GM03348 (cell line): ENCODE measurements at regions not wholly inside any gene's neighbourhood (a gene's known extent, or its start where the extent isn't known, plus 50 kb on each side); places are given as distances from the start of the nearest gene placed in this dataset.

Experiments
- DNase-seq: peaks from one replicate; pipeline ENCODE4 v3.0.0; 2012; ENCODE audit warnings: low spot score

GRCh38 chr1:203926025-203926540 is 64.7 kb downstream of the SNRPE start:
- peak; percentile 21 for DNase-seq

GRCh38 chr1:203929741-203930309 is 68.4 kb downstream of the SNRPE start:
- no peak for DNase-seq

GRCh38 chr1:203930342-203930741 is 68.9 kb downstream of the SNRPE start:
- no peak for DNase-seq

DNA sequence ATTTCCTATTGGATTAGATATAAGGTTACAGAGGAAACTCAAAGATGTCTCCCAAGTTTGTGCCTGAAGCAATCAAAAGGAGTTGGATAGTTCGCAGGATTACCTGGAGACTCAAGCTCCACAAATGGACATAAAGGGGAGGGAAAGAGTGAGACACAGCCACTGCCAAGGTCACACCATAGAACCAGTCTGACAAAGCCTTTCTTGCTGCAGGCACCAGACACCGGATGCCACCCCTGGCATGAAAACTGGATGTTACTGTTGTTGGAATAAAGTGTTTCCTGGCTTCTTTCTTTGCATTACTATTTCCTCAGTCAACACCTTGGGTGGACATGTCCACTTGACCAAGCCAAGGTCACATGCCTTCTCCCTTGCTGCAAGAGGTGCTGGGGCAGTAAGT is 70.6 kb downstream of the SNRPE start:
- no peak for DNase-seq

GRCh38 chr1:203932556-203932955 is 71.2 kb downstream of the SNRPE start:
- no peak for DNase-seq

DNA sequence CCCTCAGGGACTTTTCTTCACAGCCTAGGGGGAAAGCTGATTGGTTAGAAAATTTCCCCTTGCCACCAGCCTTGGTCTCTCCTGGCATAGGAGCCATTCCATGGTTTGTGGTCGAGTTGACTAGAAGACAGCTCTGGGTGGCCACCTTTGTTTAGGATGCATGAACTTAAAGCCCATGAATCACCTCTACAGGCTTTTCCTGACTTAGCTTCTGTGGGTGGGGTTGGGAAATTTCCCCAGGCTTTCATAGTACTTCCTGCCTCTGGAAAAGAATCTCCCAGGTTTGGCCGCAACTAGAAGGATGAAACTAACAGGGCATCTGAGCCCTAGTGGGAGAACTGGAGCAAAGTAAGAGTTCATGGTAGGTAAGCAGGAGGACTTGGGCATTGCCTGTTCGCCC is 72.6 kb downstream of the SNRPE start:
- DNase-seq = no peak

DNA sequence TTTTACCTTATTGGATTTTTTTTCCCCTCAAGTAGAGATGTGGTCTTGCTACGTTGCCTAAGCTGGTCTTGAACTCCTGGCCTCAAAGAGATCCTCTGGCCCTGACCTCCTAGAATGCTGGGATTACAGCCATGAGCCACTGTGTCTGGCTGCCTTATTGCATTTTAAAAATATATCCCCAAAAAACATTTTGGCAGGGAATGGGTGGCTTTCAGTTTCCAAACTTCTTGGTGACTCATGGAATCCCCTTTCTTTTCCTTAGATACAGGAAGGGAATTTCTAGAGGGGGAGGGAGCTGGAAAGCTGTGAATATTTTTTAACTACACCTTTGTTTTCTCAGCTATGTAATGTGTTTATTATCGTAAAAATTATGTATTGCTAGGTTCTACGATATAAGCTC is 73.3 kb downstream of the SNRPE start:
- DNase-seq = no peak

DNA sequence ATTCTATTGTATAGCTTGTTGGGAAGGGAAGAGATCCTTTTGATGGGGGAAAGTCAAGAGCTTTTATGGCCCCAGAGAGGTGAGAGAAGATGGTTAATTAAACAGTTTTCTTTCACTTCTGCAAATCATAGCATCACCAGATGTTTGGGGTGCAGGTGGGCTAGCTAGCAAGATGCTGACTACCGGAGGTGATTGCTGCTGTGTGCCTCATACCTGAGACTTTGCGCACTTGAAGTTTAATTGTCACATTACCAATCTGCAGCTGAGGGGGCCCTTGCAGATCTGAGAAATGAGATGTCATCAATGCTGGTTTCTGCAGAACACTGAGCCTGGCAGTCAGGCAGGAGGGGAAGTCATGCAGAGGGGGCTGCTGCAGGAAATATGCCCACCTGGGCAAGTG is 73.9 kb downstream of the SNRPE start:
- no peak for DNase-seq

DNA sequence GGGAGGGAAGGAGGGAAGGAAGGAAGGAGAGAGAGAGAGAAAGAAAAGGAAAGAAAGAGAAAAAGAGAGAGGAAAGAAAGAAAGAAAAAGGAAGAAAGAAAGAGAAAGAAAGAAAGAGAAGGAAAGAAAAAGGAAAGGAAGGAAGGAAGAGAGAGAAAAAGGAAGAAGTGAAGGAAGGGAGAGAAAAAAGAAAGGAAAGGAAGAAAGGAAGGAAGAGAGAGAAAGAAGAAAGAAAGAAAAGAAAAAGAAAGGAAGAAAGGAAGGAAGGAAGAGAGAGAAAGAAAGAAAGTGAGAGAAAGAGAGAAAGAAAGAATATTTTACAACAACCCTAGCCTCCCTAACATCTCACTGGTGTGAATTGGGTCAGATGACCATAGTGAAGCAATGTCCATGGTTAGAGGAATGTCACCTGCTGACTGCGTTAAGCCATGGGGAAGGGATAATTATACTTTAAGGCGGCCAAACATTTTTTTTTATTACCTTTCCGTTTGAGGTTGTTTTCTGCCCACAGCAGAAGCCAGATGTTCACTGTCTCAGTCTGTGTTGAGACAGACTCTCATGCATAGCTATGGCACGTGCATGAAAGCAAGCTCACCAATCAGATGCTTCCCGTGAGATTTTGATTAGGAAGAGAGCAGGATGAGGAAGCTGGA is 76.4 kb downstream of the SNRPE start:
- no peak for DNase-seq

GRCh38 chr1:203944651-203945404 is 83.4 kb downstream of the SNRPE start:
- no peak for DNase-seq

DNA sequence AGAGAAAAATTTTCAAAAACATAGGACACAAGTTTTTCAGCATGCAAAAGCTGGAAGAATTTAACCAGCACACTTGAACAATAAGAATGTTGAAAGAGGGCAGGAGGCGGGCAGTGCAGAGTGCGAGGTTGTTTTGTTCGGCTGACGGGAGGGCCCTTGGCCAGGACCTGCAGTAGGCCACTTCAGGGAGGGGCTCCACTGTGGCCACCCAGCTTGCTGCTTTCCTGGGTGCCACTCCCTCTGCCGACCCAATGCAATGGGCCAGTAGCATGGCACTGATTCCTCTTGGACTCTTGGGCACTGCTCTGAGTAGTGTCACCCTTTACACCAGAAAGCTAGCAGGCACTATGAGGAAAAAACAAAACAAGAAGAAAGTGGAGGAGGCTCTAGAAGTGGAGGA is 92.9 kb downstream of the SNRPE start:
- no peak for DNase-seq

GRCh38 chr1:203954788-203955552 is 93.6 kb downstream of the SNRPE start:
- no peak for DNase-seq

GRCh38 chr1:203968761-203969160 is 104.2 kb upstream of the SOX13 start:
- DNase-seq = no peak

DNA sequence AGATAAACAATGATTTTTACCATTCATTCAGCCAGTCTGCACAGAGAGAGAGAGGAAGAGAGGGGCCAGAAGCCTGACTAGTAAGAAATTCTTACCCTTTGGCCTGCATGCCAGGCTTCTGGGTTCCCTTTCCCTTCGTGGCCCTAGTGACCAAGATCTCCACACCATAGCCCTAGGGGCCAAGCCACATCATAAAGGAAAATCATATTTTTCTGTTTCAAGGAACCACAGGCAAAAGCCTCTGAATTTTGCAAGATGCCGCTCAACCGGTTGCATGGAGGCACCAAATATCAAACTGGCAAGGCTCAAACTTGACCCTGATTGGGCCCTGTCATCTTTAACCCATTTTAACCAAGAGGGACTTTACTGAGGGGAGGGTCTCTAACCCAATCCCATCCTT is 103.1 kb upstream of the SOX13 start:
- no peak for DNase-seq

GRCh38 chr1:203985044-203985443 is 87.9 kb upstream of the SOX13 start:
- DNase-seq = no peak

GRCh38 chr1:203985676-203986075 is 87.2 kb upstream of the SOX13 start:
- no peak for DNase-seq

- no peak for DNase-seq
These were observed 85.9 kb upstream of the SOX13 start for GRCh38 chr1:203986887-203987461.

DNA sequence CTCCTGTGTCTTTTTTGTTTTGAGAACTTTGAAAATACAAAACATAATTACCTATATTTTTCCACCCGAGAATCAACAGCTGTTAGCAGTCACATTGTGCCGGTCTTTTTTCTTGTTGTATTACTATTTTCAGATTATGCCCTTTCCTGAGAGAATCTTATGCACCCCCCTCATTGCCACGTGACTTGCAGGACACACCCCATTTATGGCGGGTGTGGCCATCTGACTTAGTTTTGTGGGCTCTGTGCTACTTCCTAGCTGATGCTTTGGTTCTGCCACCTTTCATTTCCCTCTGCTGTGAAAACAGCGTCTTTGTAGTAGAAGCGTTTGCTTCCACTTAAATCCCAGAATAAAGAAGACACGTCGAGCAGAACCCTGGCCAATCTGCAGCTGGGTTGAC is 82.8 kb upstream of the SOX13 start:
- no peak for DNase-seq

GRCh38 chr1:203992440-203992839 is 80.5 kb upstream of the SOX13 start:
- no peak for DNase-seq

DNA sequence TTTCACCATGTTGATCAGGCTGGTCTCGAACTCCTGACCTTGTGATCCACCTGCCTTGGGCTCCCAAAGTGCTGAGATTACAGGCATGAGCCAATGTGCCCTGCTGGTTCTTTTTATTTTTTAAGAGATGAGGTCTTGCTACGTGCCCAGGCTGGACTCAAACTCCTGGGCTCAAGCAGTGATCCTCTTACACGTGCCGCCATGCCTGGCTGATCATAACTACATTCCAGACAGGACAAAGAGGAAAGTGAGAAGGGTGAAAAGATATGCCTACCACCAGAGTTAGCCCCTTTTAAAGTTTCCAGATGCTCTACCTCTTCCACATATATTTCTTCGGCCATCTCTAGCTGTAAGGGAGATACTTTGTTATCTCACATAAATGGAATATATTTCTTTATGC is 79.7 kb upstream of the SOX13 start:
- DNase-seq = no peak

DNA sequence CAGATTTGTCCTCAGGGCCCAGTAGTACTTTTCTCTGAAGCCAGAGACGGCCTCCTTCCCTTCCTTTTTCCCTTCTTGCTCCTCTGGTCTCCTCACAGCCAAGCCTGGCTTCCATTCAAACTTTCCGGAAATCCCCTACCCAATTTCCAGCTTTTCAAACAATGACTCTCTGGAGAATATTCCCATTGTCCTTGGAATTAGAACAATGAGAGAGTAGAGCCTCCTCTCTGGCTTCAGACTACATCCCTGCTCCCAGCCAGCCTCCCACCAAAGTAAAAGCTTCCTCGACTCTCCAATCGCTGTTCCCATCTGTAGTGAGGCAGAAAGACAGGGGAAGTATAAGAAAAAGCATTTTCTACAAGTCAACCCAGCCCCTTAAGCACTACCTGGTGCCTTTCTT is 77.7 kb upstream of the SOX13 start:
- no peak for DNase-seq

DNA sequence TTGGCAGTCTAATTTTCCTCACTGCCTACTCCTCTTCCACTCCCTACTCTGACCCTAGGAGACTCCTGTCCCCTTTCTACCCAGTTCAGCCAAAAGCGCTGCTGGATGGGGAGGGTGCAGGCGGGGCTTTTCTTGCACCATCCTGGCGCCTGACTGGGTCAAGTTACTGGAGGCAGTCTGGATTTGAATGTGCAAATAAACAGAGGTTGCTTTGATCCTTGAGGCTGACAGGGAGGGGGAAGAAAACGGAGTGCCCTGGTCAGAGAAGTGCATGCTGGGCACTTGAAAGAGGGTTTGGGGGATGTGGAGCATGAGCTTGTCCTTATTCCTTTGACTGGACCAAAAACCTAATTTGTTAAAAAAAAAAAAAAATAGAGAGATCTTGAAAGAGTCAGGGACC is 76.8 kb upstream of the SOX13 start:
- DNase-seq = no peak
